GM23248 (cell line): ENCODE measurements at regions not wholly inside any gene's neighbourhood (a gene's known extent, or its start where the extent isn't known, plus 50 kb on each side); places are given as distances from the start of the nearest gene placed in this dataset.

Experiments
- DNase-seq: peaks from one replicate; pipeline ENCODE4 v3.0.0-alpha.2; 2015
- H2AFZ ChIP-seq: fragments of 200-600 bp; sonication (generic); 2 replicates; pipeline ENCODE4 v1.6.1; 2016; ENCODE audit warnings: antibody characterized with exemption
- H3F3A ChIP-seq: fragments of 200-600 bp; sonication (generic); 2 replicates; pipeline ENCODE4 v1.6.1; 2016; ENCODE audit warnings: mild to moderate bottlenecking, antibody characterized with exemption, mixed run types; ENCODE audit not compliant: insufficient read depth
- H3K27ac ChIP-seq: fragments of 200-600 bp; sonication (generic); 2 replicates; pipeline ENCODE4 v1.5.1; 2016; ENCODE audit warnings: mild to moderate bottlenecking
- H3K27me3 ChIP-seq: fragments of 200-600 bp; sonication (generic); replicated peaks from 2 replicates; pipeline ENCODE4 v1.6.1; 2016; ENCODE audit warnings: mild to moderate bottlenecking; ENCODE audit not compliant: insufficient read depth
- H3K36me3 ChIP-seq: fragments of 200-600 bp; sonication (generic); 2 replicates; pipeline ENCODE4 v1.6.1; 2016; ENCODE audit warnings: low read depth, mild to moderate bottlenecking
- H3K4me1 ChIP-seq: fragments of 200-600 bp; sonication (generic); 2 replicates; pipeline ENCODE4 v1.6.1; 2016; ENCODE audit warnings: mild to moderate bottlenecking; ENCODE audit not compliant: insufficient read depth
- H3K4me2 ChIP-seq: fragments of 200-600 bp; sonication (generic); one replicate; pipeline ENCODE4 v1.6.1; 2016; ENCODE audit warnings: mild to moderate bottlenecking; ENCODE audit not compliant: unreplicated experiment
- H3K4me3 ChIP-seq: fragments of 200-600 bp; sonication (generic); 2 replicates; pipeline ENCODE4 v1.5.1; 2016; ENCODE audit warnings: mild to moderate bottlenecking
- H3K79me2 ChIP-seq: fragments of 200-600 bp; sonication (generic); 2 replicates; pipeline ENCODE4 v1.6.1; 2016; ENCODE audit warnings: mild to moderate bottlenecking; ENCODE audit not compliant: insufficient read depth
- H3K9ac ChIP-seq: fragments of 200-600 bp; sonication (generic); 2 replicates; pipeline ENCODE4 v1.6.1; 2016; ENCODE audit warnings: mild to moderate bottlenecking
- H3K9me2 ChIP-seq: fragments of 200-600 bp; sonication (generic); 2 replicates; pipeline ENCODE4 v1.6.1; 2016; ENCODE audit warnings: mixed run types, mild to moderate bottlenecking, moderate library complexity; ENCODE audit not compliant: insufficient read depth
- H3K9me3 ChIP-seq: fragments of 200-600 bp; sonication (generic); one replicate; pipeline ENCODE4 v1.6.1; 2017; ENCODE audit warnings: low read depth
- H4K20me1 ChIP-seq: fragments of 200-600 bp; sonication (generic); 2 replicates; pipeline ENCODE4 v1.6.0; 2016; ENCODE audit not compliant: insufficient read depth
- EZH2 ChIP-seq: fragments of 200-600 bp; sonication (generic); IDR thresholded peaks from 2 replicates; pipeline ENCODE4 v1.6.1; 2018; ENCODE audit warnings: antibody characterized with exemption, mild to moderate bottlenecking; ENCODE audit not compliant: insufficient read depth, poor library complexity, severe bottlenecking
- EZH2phosphoT487 ChIP-seq: fragments of 200-600 bp; sonication (generic); IDR thresholded peaks from 2 replicates; pipeline ENCODE4 v1.6.1; 2018; ENCODE audit warnings: antibody characterized with exemption, moderate library complexity, mild to moderate bottlenecking, low read depth; ENCODE audit not compliant: insufficient read depth
- WGBS, 2 experiments: methylation state at CpG; one replicate each; pipeline ENCODE4 v1.1.6; 2015 to 2017; ENCODE audit warnings: low lambda C conversion rate in 2 of 2, low coverage in 1 of 2; ENCODE audit errors: missing lambda C conversion rate in 2 of 2; 5-methylcytosine and 5-hydroxymethylcytosine counted together
- in situ Hi-C: fragments of 300-500 bp; cut with MboI; formaldehyde crosslinking; loops from 2 replicates; pipeline ENCODE4 v1.15.0; 2020

GRCh38 chr5:12413585-12413984, 509.3 kb upstream of the CTNND2 start:
- 8 to 13% methylated on average over 5 of the region's 5 CpGs for WGBS, 2 experiments

DNA sequence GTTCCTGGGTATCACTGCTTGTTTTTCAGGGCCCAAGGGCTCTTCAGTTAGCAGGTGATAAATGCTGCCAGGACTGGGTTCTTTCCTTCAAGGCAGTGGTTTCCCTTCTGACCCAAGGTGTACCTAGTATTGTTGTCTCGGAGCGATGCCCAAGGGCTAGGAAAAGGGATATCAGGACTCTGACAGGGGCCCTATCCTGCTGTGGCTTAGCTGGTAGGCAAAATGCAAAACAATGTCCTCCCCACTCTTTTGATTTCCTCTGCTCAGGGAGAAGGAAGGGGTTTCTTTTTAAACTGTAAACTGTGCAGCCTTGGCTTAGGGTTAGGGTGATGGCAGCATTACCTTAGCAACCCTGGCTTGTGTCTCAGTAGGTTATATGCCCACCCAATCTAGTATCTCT, 508.8 kb upstream of the CTNND2 start:
- Histone ChIP-seq H3K9me2 (no peaks in the 10 kb centered on the region), H3K9ac (no peak overlapping the region), H3K4me2 (no peak overlapping the region), H4K20me1 (no peaks in the 10 kb centered on the region), H3F3A (no peaks in the 10 kb centered on the region), H3K9me3 (no peaks in the 10 kb centered on the region), H3K4me3 (no peak overlapping the region), H2AFZ (no peak overlapping the region), H3K4me1 (no peaks in the 10 kb centered on the region), H3K27me3 (no peaks in the 10 kb centered on the region), H3K36me3 (no peaks in the 10 kb centered on the region), H3K27ac (no peak overlapping the region), H3K79me2 (no peaks in the 10 kb centered on the region)
- 34 to 35% methylated on average over 2 of the region's 2 CpGs for WGBS, 2 experiments
- no peak for DNase-seq
- in situ Hi-C loops = no loop called here
- no peak for TF ChIP-seq EZH2
- TF ChIP-seq EZH2phosphoT487 = no peak

More at GRCh38 chr5:12413585-12413984, 509.3 kb upstream of the CTNND2 start:
- H3K27ac ChIP-seq = no peak overlapping the region
- no peaks in the 10 kb centered on the region for H4K20me1 ChIP-seq
- H3F3A ChIP-seq = no peaks in the 10 kb centered on the region
- H3K9ac ChIP-seq = no peak overlapping the region
- H3K4me2 ChIP-seq = no peak overlapping the region
- no peaks in the 10 kb centered on the region for H3K79me2 ChIP-seq
- no peaks in the 10 kb centered on the region for H3K27me3 ChIP-seq
- no peak for DNase-seq
- no peaks in the 10 kb centered on the region for H3K36me3 ChIP-seq
- in situ Hi-C loops = no loop called here
- H3K9me2 ChIP-seq = no peaks in the 10 kb centered on the region
- H2AFZ ChIP-seq = no peak overlapping the region
- no peak for TF ChIP-seq EZH2phosphoT487
- H3K4me3 ChIP-seq = no peak overlapping the region
- H3K9me3 ChIP-seq = no peaks in the 10 kb centered on the region
- no peaks in the 10 kb centered on the region for H3K4me1 ChIP-seq

GRCh38 chr5:12399868-12400267, 495.6 kb upstream of the CTNND2 start:
- H3K27me3 ChIP-seq = no peaks in the 10 kb centered on the region
- no peak overlapping the region for H3K4me3 ChIP-seq
- no peaks in the 10 kb centered on the region for H3K9me2 ChIP-seq
- H3K9me3 ChIP-seq = no peaks in the 10 kb centered on the region
- no peaks in the 10 kb centered on the region for H3K36me3 ChIP-seq
- TF ChIP-seq EZH2phosphoT487 = no peak
- no peak for TF ChIP-seq EZH2
- H3K79me2 ChIP-seq = no peaks in the 10 kb centered on the region
- in situ Hi-C loops = no loop called here
- WGBS, 2 experiments = 10 to 19% methylated on average over 2 of the region's 2 CpGs
- no peak overlapping the region for H3K9ac ChIP-seq
- DNase-seq = no peak
- no peak overlapping the region for H2AFZ ChIP-seq
- no peaks in the 10 kb centered on the region for H3K4me1 ChIP-seq
- H3F3A ChIP-seq = no peaks in the 10 kb centered on the region
- H3K4me2 ChIP-seq = no peak overlapping the region
- no peaks in the 10 kb centered on the region for H4K20me1 ChIP-seq
- no peak overlapping the region for H3K27ac ChIP-seq

GRCh38 chr5:12392246-12392645, 488.0 kb upstream of the CTNND2 start:
- H3K4me3 ChIP-seq = no peak overlapping the region
- no peaks in the 10 kb centered on the region for H3K4me1 ChIP-seq
- 4 to 22% methylated on average over 1 of the region's 1 CpG for WGBS, 2 experiments
- H3K36me3 ChIP-seq = no peaks in the 10 kb centered on the region
- H2AFZ ChIP-seq = no peak overlapping the region
- H3K79me2 ChIP-seq = no peaks in the 10 kb centered on the region
- TF ChIP-seq EZH2 (no peak), EZH2phosphoT487 (no peak)
- no peaks in the 10 kb centered on the region for H3K27me3 ChIP-seq
- in situ Hi-C loops = no loop called here
- H3K9me3 ChIP-seq = no peaks in the 10 kb centered on the region
- no peak overlapping the region for H3K9ac ChIP-seq
- no peaks in the 10 kb centered on the region for H3K9me2 ChIP-seq
- DNase-seq = no peak
- H3F3A ChIP-seq = no peaks in the 10 kb centered on the region
- no peak overlapping the region for H3K27ac ChIP-seq
- no peak overlapping the region for H3K4me2 ChIP-seq
- H4K20me1 ChIP-seq = no peaks in the 10 kb centered on the region

DNA sequence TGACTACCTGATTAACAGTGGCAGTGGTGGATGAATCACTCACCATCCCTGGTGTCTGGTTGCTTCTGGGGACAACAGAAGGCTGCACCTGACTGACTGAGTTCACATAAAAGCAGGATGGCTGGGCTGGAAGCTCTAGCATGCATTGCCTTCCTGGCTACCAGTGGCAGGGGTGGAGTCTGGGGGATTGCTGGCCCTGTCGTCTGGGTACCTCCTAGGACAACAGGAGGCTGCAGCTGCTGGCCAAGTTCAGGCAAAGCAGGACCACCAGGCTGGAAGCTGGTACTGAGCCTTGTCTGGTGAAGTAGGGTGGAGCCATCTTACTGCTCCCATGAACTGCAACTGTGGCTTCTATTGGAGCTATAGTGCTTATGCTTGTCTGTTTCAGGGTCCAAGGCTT, 480.8 kb upstream of the CTNND2 start:
- no peak overlapping the region for H3K4me3 ChIP-seq
- no peaks in the 10 kb centered on the region for H3K79me2 ChIP-seq
- no peak for DNase-seq
- H3K27me3 ChIP-seq = no peaks in the 10 kb centered on the region
- no peaks in the 10 kb centered on the region for H3K36me3 ChIP-seq
- H4K20me1 ChIP-seq = no peaks in the 10 kb centered on the region
- H3K27ac ChIP-seq = no peak overlapping the region
- no peak overlapping the region for H3K9ac ChIP-seq
- WGBS, 2 experiments = 0% methylated on average over 1 of the region's 1 CpG
- H3K4me2 ChIP-seq = no peak overlapping the region
- H3K4me1 ChIP-seq = no peaks in the 10 kb centered on the region
- no peaks in the 10 kb centered on the region for H3F3A ChIP-seq
- TF ChIP-seq EZH2 = no peak
- no peak for TF ChIP-seq EZH2phosphoT487
- in situ Hi-C loops = no loop called here
- H3K9me2 ChIP-seq = no peaks in the 10 kb centered on the region
- H3K9me3 ChIP-seq = no peaks in the 10 kb centered on the region
- H2AFZ ChIP-seq = no peak overlapping the region
